ENCODE measurements at regions not wholly inside any gene's neighbourhood (a gene's known extent, or its start where the extent isn't known, plus 50 kb on each side); places are given as distances from the start of the nearest gene placed in this dataset.

DNA sequence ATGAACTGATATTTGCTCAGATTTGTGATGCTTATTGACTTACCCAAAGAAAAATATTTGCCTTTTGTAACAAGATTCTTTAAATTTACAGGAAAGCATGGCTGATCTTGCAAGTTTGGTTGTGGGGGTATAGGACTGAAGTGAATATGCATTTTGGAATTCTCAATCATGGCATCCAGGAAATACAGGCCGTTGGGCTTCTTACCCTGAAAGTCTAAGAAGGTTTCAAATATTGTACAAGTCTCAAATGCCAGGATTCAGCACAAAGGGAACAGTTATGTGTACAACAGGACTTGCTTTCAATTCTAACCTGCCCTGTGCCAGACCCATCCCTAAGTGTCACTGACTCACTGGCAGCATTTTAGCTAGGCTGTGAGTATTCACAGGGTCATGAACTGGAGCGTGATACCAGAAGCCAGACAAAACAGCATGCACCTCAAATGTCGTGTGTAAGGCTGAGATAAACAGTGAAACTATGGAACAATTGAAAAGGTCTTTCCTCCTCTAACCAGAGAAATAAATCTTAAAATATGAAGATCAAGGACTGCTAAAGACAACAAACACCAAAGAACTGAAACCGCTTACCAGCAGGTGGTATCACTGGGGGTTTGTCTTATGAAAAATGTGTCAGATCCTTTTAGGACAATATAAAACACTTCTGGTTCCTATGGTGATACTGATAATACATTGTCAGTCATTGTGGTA, 168.6 kb upstream of the RGMB start:
- no peak for TF ChIP-seq EZH2 (IDR thresholded peaks at IDR 0.05; ENCODE audit: insufficient read depth, poor library complexity, severe bottlenecking)
- no peak for TF ChIP-seq EZH2phosphoT487 (IDR thresholded peaks at IDR 0.05; ENCODE audit: insufficient read depth, low read depth)

All from GM23248 (cell line).